ENCODE measurements at regions not wholly inside any gene's neighbourhood (a gene's known extent, or its start where the extent isn't known, plus 50 kb on each side); places are given as distances from the start of the nearest gene placed in this dataset.
"Not testable (repeated sequence)": the region's sequence is repeated elsewhere in the genome, so short reads cannot be mapped to it uniquely, and the experiment has no call there.

GRCh38 chr2:88396209-88396608 is 56.3 kb downstream of the FOXI3 start:
- no peak for DNase-seq (ENCODE audit: low read depth)

DNA sequence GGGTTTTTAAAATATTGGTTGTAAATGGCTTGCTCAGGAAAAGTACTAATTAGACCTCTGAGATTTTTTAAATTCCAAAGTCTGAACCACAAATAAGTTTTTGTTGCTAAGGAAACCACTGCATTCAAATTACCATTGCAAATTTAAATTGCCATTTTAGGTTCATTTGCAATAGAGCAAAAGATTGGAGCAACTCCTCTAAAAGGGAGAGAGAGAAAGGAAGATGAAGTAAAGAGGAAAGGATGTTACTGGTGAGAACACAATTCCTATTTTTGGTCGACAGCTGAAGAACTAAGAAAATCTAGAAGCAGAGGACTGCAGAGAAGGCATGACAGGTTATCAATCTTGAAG is 74.9 kb downstream of the FOXI3 start:
- DNase-seq (ENCODE audit: low read depth) = no peak

GRCh38 chr2:88372042-88372441 is 80.5 kb downstream of the FOXI3 start:
- DNase-seq (ENCODE audit: low read depth) = no peak

- not testable (repeated sequence) for DNase-seq (ENCODE audit: low read depth)
These were observed 87.1 kb downstream of the FOXI3 start for GRCh38 chr2:88365408-88365807.

DNA sequence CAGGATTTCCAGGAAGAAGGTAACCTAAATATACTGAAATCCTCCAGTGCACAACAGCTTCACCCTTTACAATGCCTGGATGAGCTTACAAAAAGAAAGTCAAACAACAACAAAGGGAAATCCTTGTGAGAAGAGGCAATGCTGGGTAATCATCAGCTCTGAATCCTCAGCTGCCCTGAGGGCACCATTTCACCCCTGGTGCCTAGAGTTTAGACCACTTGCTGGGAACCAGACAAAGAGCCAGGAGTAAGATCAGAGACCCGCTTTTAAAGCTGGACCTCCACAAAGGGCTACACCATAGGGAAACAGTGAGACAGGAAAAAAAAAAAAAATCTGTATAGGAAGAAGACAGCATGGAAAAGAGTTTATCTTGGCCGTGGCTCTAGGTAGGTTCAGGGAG is 97.0 kb downstream of the FOXI3 start:
- DNase-seq (ENCODE audit: low read depth) = no peak

- DNase-seq (ENCODE audit: low read depth) = no peak
These were observed 101.3 kb downstream of the FOXI3 start for GRCh38 chr2:88351249-88351601.

GRCh38 chr2:88350331-88351248 is 101.9 kb downstream of the FOXI3 start:
- DNase-seq (ENCODE audit: low read depth) = peak; percentile 3

GRCh38 chr2:88345842-88346241 is 106.7 kb downstream of the FOXI3 start:
- DNase-seq (ENCODE audit: low read depth) = no peak

DNA sequence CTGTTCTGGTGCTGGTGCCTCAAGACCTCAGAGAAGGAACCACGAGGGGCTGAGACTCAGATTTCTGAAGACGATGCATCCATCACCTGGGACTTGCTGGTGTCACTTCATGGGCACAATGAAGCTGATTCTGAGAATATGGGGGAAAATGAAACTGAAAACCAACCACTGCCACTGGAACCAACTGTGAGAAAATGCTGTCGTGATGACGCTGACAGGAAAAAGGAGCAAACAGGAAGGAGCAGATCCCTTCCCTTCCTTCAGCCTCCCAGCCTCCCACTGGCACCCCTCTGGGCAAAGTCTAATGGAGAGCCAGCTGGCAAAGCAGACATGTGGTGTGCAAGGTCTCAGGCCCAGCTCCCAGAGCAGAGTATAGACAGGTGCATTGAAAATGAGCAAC is 109.7 kb downstream of the FOXI3 start:
- DNase-seq (ENCODE audit: low read depth) = no peak

GRCh38 chr2:88334418-88334817 is 118.1 kb downstream of the FOXI3 start:
- no peak for DNase-seq (ENCODE audit: low read depth)

DNA sequence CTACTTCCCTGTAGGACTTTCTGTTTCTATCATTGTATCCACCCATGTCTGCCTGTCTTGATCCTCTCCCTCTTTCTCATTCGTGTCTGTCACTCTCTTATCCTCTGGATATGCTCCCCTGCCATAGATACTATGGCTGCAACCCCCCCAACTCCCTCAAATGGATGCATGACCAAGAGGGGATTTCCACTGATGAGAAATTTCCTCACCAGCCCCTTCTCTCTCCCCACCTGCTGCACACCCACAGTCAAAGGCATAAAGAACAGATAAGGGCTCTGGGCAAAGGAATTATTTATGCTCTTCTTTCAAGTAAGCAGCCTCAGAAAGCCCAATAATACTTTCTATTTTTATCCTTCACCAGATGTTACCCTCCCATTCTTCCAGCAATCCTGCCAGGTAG is 121.3 kb downstream of the FOXI3 start:
- no peak for DNase-seq (ENCODE audit: low read depth)

- DNase-seq (ENCODE audit: low read depth) = no peak
These were observed 122.5 kb downstream of the FOXI3 start for GRCh38 chr2:88329815-88330603.

GRCh38 chr2:88321449-88322248 is 130.8 kb downstream of the FOXI3 start:
- no peak for DNase-seq (ENCODE audit: low read depth)

GRCh38 chr2:88320076-88320773 is 132.3 kb downstream of the FOXI3 start:
- DNase-seq (ENCODE audit: low read depth) = no peak

DNA sequence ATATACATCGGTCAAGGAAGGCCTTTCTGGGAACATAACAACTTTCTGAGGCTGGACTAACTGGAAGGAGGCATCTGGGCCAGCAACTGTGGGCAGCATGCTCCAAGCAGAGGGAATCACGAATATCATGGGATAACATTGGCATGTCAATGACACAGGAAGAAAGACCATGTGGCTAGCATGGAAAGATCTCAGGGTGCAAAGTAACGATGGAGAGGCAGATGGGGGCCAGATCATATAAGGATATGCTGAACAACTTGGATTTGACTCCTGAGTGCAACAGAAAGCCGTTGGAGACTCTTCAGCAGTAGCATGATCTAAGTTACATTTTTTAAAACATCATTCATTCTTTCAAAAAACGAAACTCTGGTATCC is 133.6 kb downstream of the FOXI3 start:
- DNase-seq (ENCODE audit: low read depth) = no peak

DNA sequence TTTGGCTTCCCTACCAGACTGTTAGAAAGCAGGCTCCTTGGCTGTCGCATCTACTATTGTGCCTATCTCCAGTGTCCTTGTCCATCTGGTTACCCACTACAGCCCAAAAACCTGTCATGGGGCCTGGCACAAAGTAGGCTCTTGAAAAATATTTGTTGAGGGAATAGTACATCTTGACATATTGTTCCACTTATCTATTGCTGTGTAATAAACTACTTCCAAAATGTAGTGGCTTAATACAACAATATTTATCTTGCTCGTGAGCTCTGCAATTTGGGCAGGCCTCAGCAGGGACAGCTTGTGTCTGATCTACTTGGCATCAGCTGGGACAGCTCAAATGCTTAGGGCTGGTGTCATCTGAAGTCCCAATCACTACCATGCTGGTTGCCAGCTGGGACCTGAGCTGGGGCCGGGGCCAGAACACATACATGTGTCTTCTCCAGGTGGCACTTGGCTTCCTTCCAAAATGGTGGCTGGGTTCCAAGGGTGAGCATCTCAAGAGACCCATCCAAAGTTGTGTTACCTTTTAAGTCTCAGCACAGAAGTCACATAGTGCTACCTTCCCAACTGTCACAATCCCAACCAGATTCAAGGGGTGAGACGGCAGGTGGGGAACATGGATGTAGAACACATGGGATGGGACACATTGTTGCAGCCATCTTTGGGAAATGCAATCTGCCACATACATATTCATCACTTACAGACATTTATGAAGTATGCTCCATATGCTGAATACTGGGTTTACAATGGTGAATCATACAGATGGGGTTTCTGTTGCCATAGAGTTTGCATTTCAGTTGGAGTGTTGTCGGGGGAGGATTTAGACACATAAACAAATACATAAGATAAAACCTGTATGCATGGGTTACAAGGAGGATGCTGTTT is 134.2 kb downstream of the FOXI3 start:
- no peak for DNase-seq (ENCODE audit: low read depth)

- DNase-seq (ENCODE audit: low read depth) = no peak
These were observed 140.6 kb downstream of the THNSL2 start for GRCh38 chr2:88310787-88311186.

- no peak for DNase-seq (ENCODE audit: low read depth)
These were observed 137.7 kb downstream of the THNSL2 start for GRCh38 chr2:88307817-88308216.

GRCh38 chr2:88303865-88304264 is 133.7 kb downstream of the THNSL2 start:
- no peak for DNase-seq (ENCODE audit: low read depth)

DNA sequence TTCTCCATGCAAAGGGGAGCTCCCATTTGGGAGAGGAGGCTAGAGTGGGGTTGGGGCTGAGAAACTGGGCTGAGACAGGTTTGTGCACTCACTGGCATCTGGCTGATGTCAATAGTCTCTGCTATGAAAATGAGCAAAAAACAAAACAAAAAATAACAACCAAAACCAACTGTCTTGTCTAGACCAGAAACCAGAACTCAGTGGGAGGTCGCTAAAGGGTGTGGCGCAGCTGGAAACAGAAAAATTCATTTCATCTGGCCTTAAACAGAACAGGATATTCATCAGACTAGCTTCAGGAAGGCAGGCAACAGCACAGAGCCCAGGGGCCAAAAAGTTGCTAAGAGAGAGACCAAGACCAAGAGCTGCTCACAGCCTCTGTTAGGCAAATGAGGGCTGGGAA is 126.1 kb downstream of the THNSL2 start:
- DNase-seq (ENCODE audit: low read depth) = no peak

All from stimulated activated CD8-positive, alpha-beta memory T cell treated with anti-CD3 and anti-CD28 coated beads, Interleukin-12 subunit alpha, Interleukin-12 subunit beta, amount 100 ng/mL, for 4 hours (primary cell).